Endothelial cell of umbilical vein (primary cell): ENCODE measurements at regions not wholly inside any gene's neighbourhood (a gene's known extent, or its start where the extent isn't known, plus 50 kb on each side); places are given as distances from the start of the nearest gene placed in this dataset.

ENCODE experiments used
- BruUV-seq: library from RNA; stranded (reverse); fragments of 400-500 nt; replicated peaks from 2 replicates; lab custom pipeline; 2021; lab: Mats Ljungman, UMichigan
- CTCF ChIA-PET: fragments of 300-600, 350-600 bp; sonication (Branson Sonifier 250); formaldehyde crosslinking; loops from one replicate; lab custom pipeline; 2021; ENCODE audit warnings: antibody characterized with exemption, inconsistent platforms; lab: Charles Lee
- POLR2A ChIA-PET: fragments of 300-600, 350-600 bp; sonication (Branson Sonifier 250); formaldehyde crosslinking; loops from one replicate; lab custom pipeline; 2021; ENCODE audit warnings: antibody characterized with exemption, inconsistent platforms; lab: Charles Lee
- DNase-seq: peaks from one replicate; pipeline ENCODE4 v3.0.0-alpha.2; 2011; ENCODE audit warnings: low read depth, low spot score
- FAIRE-seq: peaks from 2 replicates; lab custom pipeline; 2011; peaks lifted over from hg19 to GRCh38; lab: Jason Lieb, UNC
- H2AFZ ChIP-seq: 2 replicates; pipeline ENCODE4 v1.6.0; 2012; ENCODE audit warnings: low read depth, low read length, control low read depth, inconsistent platforms
- H3K27ac ChIP-seq: 2 replicates; pipeline ENCODE4 v1.5.1; 2011; ENCODE audit warnings: low read depth, mild to moderate bottlenecking, control low read depth, low read length, moderate library complexity; ENCODE audit not compliant: insufficient read depth
- H3K27me3 ChIP-seq, 2 experiments: 2 replicates each; pipeline versions ENCODE4 v1.6.0 to v1.6.1; 2011; ENCODE audit warnings: low read length in 2 of 2, mixed read lengths in 1 of 2; ENCODE audit not compliant: control insufficient read depth in 2 of 2, insufficient read depth in 2 of 2
- H3K36me3 ChIP-seq, 2 experiments: 2 replicates in 1 of 2; 3 replicates in 1 of 2; pipeline ENCODE4 v1.5.1; 2011; ENCODE audit warnings: low read length in 2 of 2, mild to moderate bottlenecking in 1 of 2, moderate library complexity in 1 of 2; ENCODE audit not compliant: control insufficient read depth in 2 of 2, insufficient read depth in 2 of 2; ENCODE audit errors: extremely low read depth in 1 of 2
- H3K4me1 ChIP-seq: 3 replicates; pipeline ENCODE4 v1.5.1; 2011; ENCODE audit warnings: mild to moderate bottlenecking, low read length; ENCODE audit not compliant: control insufficient read depth, insufficient read depth; ENCODE audit errors: extremely low read depth
- H3K4me2 ChIP-seq: 2 replicates; pipeline ENCODE4 v1.6.1; 2011; ENCODE audit warnings: low read length, control low read depth, mixed read lengths; ENCODE audit not compliant: insufficient read depth
- H3K4me3 ChIP-seq, 3 experiments: fragments of 200-600 bp in 1 of 3; sonication (generic), shearing (Covaris generic) in 1 of 3; replicated peaks in 1 of 3; 2 replicates each; pipeline ENCODE4 v1.5.1; 2011 to 2016; ENCODE audit warnings: control low read depth in 3 of 3, low read length in 3 of 3, mild to moderate bottlenecking in 2 of 3, inconsistent platforms in 1 of 3, low read depth in 1 of 3, moderate library complexity in 1 of 3; ENCODE audit not compliant: insufficient read depth in 1 of 3
- H3K79me2 ChIP-seq: 2 replicates; pipeline ENCODE4 v1.6.0; 2012; ENCODE audit warnings: low read length, inconsistent platforms; ENCODE audit not compliant: control insufficient read depth, insufficient read depth
- H3K9ac ChIP-seq: replicated peaks from 2 replicates; pipeline ENCODE3; 2011; ENCODE audit warnings: low read length, control low read depth; ENCODE audit not compliant: insufficient read depth; ENCODE audit errors: extremely low read depth
- H3K9me1 ChIP-seq: replicated peaks from 3 replicates; pipeline ENCODE4 v1.6.0; 2011; ENCODE audit warnings: mild to moderate bottlenecking, low read length; ENCODE audit not compliant: control insufficient read depth, insufficient read depth; ENCODE audit errors: extremely low read depth
- H3K9me3 ChIP-seq: replicated peaks from 2 replicates; pipeline ENCODE4 v1.5.1; 2012; ENCODE audit warnings: low read length, inconsistent platforms; ENCODE audit not compliant: control insufficient read depth, insufficient read depth
- H4K20me1 ChIP-seq: replicated peaks from 2 replicates; pipeline ENCODE3; 2011; ENCODE audit warnings: mild to moderate bottlenecking, low read length; ENCODE audit not compliant: control insufficient read depth, insufficient read depth; ENCODE audit errors: extremely low read depth
- CTCF ChIP-seq, 2 donors: IDR thresholded peaks; 1 replicate in 1 of 2; 2 replicates in 1 of 2; pipeline ENCODE4 v1.5.1; 2011; ENCODE audit warnings: low read length in 2 of 2, mild to moderate bottlenecking in 2 of 2, moderate library complexity in 2 of 2, control low read depth in 1 of 2, inconsistent platforms in 1 of 2, low read depth in 1 of 2; ENCODE audit not compliant: insufficient read depth in 1 of 2; ENCODE audit errors: extremely low read depth in 1 of 2
- EZH2 ChIP-seq: IDR thresholded peaks from 2 replicates; pipeline ENCODE4 v1.6.1; 2012; ENCODE audit warnings: borderline replicate concordance, low read depth, mild to moderate bottlenecking, moderate library complexity, low read length, inconsistent platforms; ENCODE audit not compliant: severe bottlenecking
- FOS ChIP-seq: IDR thresholded peaks from 2 replicates; pipeline ENCODE4 v1.6.1; 2011; ENCODE audit warnings: mild to moderate bottlenecking, low read length, moderate library complexity, borderline replicate concordance; ENCODE audit not compliant: insufficient read depth
- GATA2 ChIP-seq: IDR thresholded peaks from 2 replicates; pipeline ENCODE4 v1.7.0; 2011; ENCODE audit warnings: low read depth, mild to moderate bottlenecking, moderate library complexity, mixed read lengths, low read length; ENCODE audit not compliant: insufficient read length, insufficient read depth
- JUN ChIP-seq: IDR thresholded peaks from 2 replicates; pipeline ENCODE4 v1.6.1; 2011; ENCODE audit warnings: borderline replicate concordance, low read depth; ENCODE audit not compliant: insufficient read length, insufficient read depth
- MAX ChIP-seq: IDR thresholded peaks from 2 replicates; pipeline ENCODE4 v1.6.1; 2011; ENCODE audit not compliant: insufficient read depth, insufficient read length
- MYC ChIP-seq: IDR thresholded peaks from one replicate; pipeline ENCODE4 v1.6.1; 2011; ENCODE audit warnings: mild to moderate bottlenecking, low read depth, low read length
- POLR2A ChIP-seq: IDR thresholded peaks from 2 replicates; pipeline ENCODE4 v1.6.1; 2012; ENCODE audit warnings: low read depth, mild to moderate bottlenecking, control low read depth, low read length
- POLR2AphosphoS5 ChIP-seq: IDR thresholded peaks from 2 replicates; pipeline ENCODE4 v1.6.1; 2012; ENCODE audit warnings: low read depth, mild to moderate bottlenecking, control low read depth, low read length, moderate library complexity; ENCODE audit not compliant: insufficient read depth
- dilution Hi-C: fragments of 300-500 bp; cut with MboI; formaldehyde crosslinking; loops from one replicate; pipeline ENCODE4 v1.15.0; 2019; ENCODE audit warnings: low sequenced_read_pairs; ENCODE audit not compliant: extremely low pct_ligation_motif_present
- intact Hi-C: fragments of 100-400 bp; cut with micrococcal nuclease; formaldehyde crosslinking; loops from one replicate; pipeline ENCODE4 v1.10.0; 2022

- dilution Hi-C loops = no loop called here
- BruUV-seq = no TSS peak
- POLR2A ChIA-PET = no interaction called here
These were observed 57.5 kb downstream of the GCNT4 start for GRCh38 chr5:74994826-74995225.

More at GRCh38 chr5:74994826-74995225, 57.5 kb downstream of the GCNT4 start:
- CTCF ChIA-PET = no interaction called here
- H2AFZ ChIP-seq = no peak overlapping the region
- no peak overlapping the region for H3K9ac ChIP-seq
- H3K9me1 ChIP-seq = no peaks in the 10 kb centered on the region
- H4K20me1 ChIP-seq = no peaks in the 10 kb centered on the region
- peaks cover 0 to 4% of the 10 kb centered on the region in 2 experiments for H3K27me3 ChIP-seq
- TF ChIP-seq GATA2 (no peak), JUN (no peak), CTCF (IDR thresholded peaks at IDR 0.05; ENCODE audit: extremely low read depth in 1 of 2, insufficient read depth in 1 of 2, low read depth in 1 of 2, low read length in 2 of 2) (no peak), POLR2A (no peak), POLR2AphosphoS5 (no peak), EZH2 (no peak), MAX (no peak), MYC (no peak), FOS (no peak)
- no peak overlapping the region for H3K4me2 ChIP-seq
- no peaks in the 10 kb centered on the region for H3K36me3 ChIP-seq
- no peaks in the 10 kb centered on the region for H3K4me1 ChIP-seq
- H3K79me2 ChIP-seq = no peaks in the 10 kb centered on the region
- intact Hi-C loops = no loop called here
- no peak for FAIRE-seq
- no peak for DNase-seq
- no peak overlapping the region for H3K27ac ChIP-seq
- no peaks in the 10 kb centered on the region for H3K9me3 ChIP-seq
- H3K4me3 ChIP-seq = no peak overlapping the region
